IPS-NIHi7 (cell line): ENCODE measurements at regions not wholly inside any gene's neighbourhood (a gene's known extent, or its start where the extent isn't known, plus 50 kb on each side); places are given as distances from the start of the nearest gene placed in this dataset.

Experiments
- DNase-seq: peaks from one replicate; pipeline ENCODE4 v3.0.0; 2012; ENCODE audit warnings: mixed read lengths; ENCODE audit errors: extremely low spot score

GRCh38 chr2:128469875-128470274 is 151.2 kb upstream of the HS6ST1 start:
- DNase-seq, result no peak

GRCh38 chr2:128472789-128473174 is 154.1 kb upstream of the HS6ST1 start:
- DNase-seq, result peak; percentile 8

GRCh38 chr2:128473175-128474035 is 154.7 kb upstream of the HS6ST1 start:
- DNase-seq, result no peak

- DNase-seq, result no peak
Observed at GRCh38 chr2:128474036-128474955, 155.6 kb upstream of the HS6ST1 start.

- no peak for DNase-seq
Observed at GRCh38 chr2:128474962-128475361, 156.3 kb upstream of the HS6ST1 start.

- DNase-seq, result no peak
Observed at GRCh38 chr2:128475427-128476211, 157.0 kb upstream of the HS6ST1 start.

- DNase-seq, result no peak
Observed at GRCh38 chr2:128477026-128477820, 158.6 kb upstream of the HS6ST1 start.

GRCh38 chr2:128477891-128478290 is 159.2 kb upstream of the HS6ST1 start:
- DNase-seq, result no peak

GRCh38 chr2:128485761-128486639 is 167.3 kb upstream of the HS6ST1 start:
- DNase-seq, result no peak

GRCh38 chr2:128486640-128487375 is 168.1 kb upstream of the HS6ST1 start:
- no peak for DNase-seq

- no peak for DNase-seq
Observed at GRCh38 chr2:128487650-128488387, 169.2 kb upstream of the HS6ST1 start.

GRCh38 chr2:128488434-128488833 is 169.8 kb upstream of the HS6ST1 start:
- no peak for DNase-seq

- DNase-seq, result no peak
Observed at GRCh38 chr2:128489526-128490273, 171.0 kb upstream of the HS6ST1 start.

- DNase-seq, result no peak
Observed at GRCh38 chr2:128490321-128490720, 171.7 kb upstream of the HS6ST1 start.

GRCh38 chr2:128490881-128491691 is 172.4 kb upstream of the HS6ST1 start:
- no peak for DNase-seq

GRCh38 chr2:128491692-128492244 is 173.1 kb upstream of the HS6ST1 start:
- DNase-seq, result peak; percentile 58
